Kidney capillary endothelial cell (primary cell): ENCODE measurements at regions not wholly inside any gene's neighbourhood (a gene's known extent, or its start where the extent isn't known, plus 50 kb on each side); places are given as distances from the start of the nearest gene placed in this dataset.
"Not testable (repeated sequence)": the region's sequence is repeated elsewhere in the genome, so short reads cannot be mapped to it uniquely, and the experiment has no call there.

Source experiments
- DNase-seq: peaks from one replicate; pipeline ENCODE4 v3.0.0-alpha.2; 2018; ENCODE audit warnings: low spot score

DNA sequence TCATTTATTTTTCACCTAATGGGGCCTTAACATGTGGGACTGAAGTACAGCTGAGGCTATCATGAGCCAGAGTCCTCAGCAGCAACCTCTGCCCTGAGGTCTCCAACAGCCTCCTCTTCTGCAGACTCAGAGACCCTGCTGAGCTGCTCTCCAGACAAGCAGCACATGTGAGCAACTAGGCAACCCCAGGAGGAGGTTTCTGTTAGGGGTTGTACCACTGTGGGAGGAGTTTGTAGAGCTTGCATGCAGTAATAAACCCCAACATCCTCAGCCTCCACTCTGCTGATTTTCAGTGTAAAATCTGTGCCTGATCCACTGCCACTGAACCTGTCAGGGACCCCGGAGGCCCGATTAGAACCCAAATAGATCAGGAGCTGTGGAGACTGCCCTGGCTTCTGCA lies 530.0 kb downstream of the RPIA start:
- DNase-seq: not testable (repeated sequence)

DNA sequence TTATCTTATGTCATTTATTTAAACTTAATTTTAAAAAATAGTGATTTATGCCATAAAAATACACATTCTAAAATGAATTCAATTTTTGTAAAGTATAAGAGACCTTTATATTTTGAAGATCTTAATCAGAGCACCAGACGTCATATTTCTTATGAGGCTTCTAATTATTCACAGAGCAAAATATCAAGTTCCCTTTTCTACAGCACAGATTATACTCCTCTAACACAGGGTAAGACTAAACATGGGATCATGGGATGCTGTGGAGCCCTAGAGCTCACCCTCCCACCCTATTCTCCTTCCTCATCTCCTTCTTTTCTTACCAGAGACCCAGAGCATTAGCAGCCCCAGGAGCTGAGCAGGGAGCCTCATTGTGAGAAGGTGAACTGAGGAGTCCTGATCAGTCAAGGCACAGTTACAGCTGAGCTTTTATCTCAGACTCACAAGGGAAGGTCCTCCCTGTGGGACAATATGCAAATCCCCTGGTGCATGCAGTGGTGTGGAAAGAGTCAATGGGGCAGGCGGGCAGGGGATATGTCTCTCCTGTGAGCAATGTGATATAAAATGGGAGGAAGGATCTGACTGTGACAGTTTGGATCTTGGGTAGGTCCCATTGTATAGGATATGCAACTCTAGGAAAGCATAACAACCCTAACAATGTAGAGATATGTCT lies 530.7 kb downstream of the RPIA start:
- DNase-seq: not testable (repeated sequence)

DNA sequence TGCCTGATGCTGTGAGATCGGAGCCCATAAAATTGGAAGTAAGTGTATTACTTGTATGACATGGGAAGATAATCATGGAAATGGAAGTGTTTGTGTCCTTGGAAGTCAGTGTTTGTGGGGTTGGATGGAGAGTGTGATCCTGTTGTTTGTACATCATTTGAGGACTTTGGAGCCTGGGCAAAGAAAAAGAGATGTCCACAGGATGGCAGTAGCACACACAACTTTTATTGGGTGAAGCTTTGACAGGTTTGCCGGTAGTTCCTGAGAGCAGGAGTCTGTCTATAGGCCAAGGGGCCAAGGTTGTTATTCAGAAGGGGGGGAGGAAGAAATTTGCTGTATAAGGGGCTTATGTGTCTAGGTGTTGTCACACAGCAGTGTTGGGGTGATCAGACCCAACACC lies 533.3 kb downstream of the RPIA start:
- DNase-seq: not testable (repeated sequence)

DNA sequence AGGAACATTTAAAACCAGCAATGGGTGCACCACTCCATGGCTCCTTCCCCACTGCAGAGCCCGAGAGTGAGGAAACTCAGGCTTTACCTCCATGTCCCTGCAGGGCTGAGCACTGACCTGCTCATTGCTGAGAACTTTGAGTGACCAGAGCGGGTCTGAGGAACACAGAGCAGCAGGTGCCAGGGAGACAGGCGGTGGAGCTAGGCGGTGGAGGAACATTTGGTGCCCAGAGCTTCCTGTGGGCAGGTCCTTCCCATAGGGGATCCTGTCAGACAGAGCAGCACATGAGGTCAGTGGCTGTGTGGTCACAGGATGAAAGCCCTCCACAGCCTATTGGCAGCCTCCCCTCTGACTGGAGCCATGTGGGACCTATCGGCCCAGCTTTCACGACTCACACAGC lies 538.5 kb downstream of the RPIA start:
- not testable (repeated sequence) for DNase-seq

DNA sequence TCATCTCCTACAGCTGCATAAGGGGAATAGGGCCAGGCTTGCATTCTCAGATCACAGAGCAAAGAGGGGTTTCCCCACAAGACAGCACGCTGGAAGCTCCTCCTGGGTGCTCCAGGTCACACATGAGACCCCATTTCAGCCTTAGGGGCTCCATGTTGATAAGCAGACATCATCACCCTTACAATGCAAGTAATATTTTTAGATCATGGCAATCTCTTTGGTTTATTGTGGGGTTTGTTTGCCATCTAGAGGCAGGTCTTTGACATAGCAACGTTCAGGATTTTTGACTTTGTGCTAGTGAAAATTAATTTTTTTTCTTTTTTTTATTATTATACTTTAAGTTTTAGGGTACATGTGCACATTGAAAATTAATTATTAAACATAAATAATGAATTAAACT lies 539.8 kb downstream of the RPIA start:
- DNase-seq: not testable (repeated sequence)

DNA sequence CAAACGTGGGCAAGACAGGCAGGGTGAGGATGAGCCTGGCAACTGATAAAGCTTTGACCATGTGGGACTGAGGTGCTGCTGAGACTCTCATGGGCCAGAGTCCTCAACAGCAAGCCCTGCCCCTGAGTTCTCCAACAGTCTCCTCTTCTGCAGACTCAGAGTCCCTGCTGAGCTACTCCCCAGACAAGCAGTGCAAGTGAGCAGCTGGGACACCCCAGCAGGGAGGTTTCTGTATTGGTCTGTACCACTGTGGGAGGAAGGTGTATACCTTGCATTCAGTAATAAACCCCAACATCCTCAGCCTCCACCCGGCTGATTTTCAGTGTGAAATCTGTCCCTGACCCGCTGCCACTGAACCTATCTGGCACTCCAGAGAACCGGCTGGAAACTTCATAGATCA lies 542.5 kb downstream of the RPIA start:
- DNase-seq: not testable (repeated sequence)

DNA sequence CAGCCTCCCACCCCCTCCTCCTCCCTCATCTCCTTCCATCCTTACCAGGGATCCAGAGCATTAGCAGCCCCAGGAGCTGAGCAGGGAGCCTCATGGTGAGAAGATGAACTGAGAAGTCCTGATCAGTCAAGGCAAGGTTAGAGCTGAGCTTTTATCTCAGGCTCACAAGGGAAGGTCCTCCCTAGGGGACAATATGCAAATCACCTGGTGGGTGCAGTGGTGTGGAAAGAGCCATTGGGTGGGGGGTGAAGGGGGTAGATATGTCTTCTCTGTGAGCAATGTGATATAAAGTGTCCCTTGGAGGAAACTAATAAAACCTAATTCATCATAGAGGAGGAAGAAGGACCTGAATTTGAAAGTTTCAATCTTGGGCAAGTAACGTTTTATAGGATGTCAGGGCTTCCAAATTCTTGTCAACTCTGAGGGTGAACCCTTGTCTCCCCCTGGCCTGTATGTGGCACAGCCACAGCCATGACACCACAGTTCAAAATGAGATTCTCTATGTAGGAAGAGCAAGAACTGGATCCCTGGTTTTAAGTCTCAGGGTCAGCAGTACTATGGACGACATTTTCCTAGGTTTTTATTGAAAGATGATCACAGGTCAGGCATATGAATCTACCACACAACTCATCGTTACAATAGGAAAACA lies 543.5 kb downstream of the RPIA start:
- DNase-seq: not testable (repeated sequence)

DNA sequence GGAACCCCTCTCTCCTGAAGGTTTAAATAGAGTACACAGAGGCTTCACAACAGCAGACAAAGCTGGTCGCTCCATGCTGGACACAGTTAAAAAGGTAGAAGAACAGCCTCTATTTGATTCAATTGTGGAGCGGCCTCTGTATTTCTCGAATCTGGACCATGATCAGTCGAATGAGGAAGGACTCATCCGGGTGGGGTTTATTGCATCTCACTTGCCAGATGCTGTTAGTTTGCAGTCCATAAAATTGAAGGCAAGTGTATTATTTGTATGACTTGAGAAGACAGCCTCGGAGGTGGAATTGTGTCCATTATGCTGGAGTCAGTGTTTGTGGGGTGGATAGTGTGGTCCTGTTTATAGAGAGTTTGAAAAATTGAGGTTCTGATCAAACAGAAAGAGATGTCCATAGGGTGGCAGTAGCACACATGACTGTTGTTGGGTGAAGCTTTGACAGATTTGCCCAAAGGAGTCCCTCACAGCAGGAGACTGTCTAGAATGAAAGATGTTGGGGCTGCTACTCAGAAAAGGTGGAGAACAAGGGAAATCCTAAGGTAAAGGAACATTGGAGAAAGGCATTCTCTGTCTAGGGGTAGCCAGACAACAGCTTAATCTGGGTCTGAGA lies 545.5 kb downstream of the RPIA start:
- DNase-seq: not testable (repeated sequence)

DNA sequence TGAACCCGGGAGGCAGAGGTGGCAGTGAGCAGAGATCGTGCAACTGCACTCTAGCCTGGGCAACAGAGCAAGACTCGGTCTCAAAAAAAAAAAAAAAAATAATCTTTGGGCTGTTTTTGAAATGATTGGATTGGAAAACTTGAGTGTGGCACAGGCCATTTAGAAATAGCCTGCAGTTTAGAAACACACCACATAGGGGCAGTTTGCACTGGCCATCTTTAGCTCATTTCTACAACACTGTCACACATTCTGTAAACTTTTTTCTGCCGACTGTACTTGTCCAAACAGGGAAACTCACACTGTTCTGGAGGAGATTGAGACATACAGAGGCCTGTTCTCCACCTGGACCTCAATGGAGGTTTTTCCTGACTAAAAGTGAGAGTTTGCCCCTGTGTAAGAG lies 546.3 kb downstream of the RPIA start:
- not testable (repeated sequence) for DNase-seq

DNA sequence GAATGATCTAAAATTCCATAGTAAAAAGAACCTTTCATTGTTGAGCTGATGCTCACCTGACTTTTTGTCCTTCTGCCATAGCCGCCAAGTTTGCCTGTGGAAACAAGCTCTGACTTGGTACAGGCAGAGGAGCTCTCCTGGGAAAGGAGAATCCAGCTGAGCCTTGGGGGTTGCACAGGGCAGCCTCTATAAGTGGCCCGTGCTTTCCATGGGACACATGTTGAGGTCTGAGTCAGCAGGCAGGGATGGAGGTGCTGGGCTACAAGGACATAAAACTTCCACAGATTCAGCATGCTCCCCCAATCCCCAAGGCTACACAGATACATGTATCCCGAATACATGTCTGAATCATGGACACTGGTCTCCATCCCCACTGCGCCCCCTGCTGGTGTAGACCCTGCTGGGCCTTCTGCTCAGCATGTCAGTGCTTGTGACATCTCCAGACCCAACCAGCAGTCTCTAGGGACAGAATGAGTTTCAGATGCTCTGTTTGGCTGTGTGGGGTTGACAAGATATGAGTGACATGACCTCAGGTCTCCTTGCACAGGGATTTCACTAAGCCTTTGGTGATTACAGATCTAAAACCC lies 551.7 kb downstream of the RPIA start:
- not testable (repeated sequence) for DNase-seq

DNA sequence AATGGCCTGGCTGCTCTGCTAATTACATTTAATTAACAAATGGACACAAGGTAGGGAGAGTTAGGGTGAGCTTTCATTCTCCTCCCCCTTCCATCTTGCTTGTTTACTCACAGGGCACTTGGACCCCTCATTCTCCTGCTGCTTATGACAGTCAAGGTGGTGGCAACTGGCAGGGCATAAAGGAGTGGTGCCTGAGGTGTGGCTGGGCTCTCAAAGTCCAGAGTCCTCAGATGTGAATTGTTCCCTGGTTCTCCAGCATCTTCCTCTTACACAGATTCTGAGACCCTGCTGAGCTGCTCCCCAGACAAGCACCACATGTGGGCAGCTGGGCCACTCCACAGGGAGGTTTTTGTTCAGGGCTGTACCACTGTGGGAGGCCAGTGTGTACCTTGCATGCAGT lies 552.9 kb downstream of the RPIA start:
- not testable (repeated sequence) for DNase-seq

DNA sequence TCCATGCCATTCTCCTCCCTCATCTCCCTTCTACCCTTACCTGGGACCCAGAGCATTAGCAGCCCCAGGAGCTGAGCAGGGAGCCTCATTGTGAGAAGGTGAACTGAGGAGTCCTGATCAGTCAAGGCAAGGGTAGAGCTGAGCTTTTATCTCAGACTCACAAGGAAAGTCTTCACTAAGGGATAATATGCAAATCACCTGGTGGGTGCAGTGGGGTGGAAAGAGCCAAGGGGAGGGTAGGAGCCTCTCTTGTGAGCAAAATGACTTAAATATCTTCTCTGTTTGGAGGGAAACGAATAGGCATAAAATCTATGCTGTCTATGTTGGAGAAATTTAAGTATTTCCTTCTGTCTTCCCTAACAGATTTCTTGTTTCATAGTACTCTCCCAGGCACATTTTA lies 554.0 kb downstream of the RPIA start:
- not testable (repeated sequence) for DNase-seq

DNA sequence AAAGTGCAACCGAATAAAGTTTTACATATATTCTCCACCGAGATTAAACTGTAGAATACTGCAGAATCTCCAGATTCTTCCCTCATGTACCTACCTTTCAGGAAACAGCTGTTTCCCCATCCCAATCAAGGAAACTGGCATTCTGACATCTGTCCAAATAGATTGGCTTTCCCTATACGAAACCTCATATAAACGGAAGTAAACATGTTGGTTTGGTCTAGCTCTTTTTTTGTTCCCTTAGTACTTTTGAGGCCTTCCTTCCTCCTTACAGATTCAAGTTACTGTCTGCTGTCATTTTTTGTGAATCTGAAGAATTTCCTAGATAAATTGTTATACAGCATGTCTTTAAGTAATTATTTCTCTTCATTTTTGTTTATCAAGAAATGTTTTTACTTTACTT lies 554.6 kb downstream of the RPIA start:
- peak; percentile 64 for DNase-seq

DNA sequence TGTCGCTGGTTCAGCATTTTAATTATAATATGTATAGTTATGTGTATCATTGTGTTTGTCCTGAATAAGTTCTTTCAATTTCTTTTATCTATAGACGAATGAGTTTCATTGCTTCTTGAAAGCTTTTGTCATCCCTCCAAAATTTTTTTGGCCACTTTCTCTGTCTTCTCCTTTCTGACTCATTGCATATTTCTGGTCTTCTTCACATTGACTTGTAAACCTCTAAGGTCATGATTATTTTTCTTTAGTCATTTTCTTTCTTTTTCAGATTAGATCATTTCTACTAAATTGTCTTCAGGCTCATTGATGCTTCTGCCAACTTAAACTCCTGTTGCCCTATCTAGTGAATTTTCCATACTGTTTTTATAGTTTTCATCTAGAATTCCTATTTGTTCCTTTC lies 555.1 kb downstream of the RPIA start:
- DNase-seq: not testable (repeated sequence)

DNA sequence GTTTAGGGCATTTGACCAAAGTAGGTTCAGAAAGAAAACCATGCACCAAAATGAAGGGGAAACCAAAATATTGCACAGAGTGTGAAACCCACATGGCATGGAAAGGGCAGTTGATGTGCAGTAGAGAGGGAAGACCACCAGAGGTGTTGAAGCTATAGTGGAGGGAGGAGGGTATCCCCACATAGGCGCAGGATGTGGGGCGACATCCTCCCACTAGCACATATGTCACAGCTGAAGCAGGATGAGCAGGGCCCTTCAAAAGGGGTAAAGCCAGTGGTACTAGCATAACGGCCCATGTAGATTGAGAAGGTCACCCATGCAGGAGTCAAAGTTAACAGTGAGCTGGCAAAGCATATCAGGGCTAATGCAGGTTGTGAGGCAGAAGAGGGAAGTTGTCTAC lies 563.5 kb downstream of the RPIA start:
- DNase-seq: not testable (repeated sequence)

DNA sequence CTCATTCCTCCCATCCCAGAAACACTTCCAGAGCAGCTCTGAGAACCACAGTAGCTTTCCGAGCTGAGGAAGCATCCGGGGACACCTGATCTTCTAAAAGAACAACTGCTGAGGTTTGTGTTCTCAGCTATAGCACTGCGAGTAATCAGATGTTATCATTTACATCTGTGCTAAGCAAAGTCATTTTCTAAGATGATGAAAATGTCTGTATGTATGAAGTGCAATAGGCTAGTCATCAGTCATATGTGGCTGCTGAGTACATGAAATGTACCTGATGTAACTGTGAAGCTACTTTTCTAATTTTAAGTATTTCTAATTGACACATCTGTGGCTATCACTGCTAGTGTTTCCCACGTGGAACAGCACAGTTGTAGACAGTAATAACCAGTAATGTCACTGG lies 582.0 kb downstream of the RPIA start:
- not testable (repeated sequence) for DNase-seq

DNA sequence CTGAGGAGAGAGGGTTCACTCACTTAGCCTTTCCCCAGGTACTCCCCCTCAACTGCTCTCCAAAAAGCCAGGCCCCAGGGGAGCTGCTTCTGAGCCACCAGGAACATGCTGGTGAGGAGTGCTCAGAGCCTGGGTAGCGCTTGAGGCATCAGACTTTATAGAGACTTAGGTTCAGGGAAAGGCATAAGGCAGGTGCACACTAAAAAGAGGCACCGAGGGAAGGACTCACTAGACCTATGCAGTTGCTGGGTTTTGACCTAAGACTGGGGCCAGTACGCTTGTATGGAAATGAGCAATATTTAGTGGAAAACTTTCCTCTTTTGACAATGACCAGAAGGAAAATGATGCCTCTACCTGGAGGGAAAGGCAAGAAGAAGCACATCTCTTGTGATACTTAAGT lies 589.1 kb downstream of the RPIA start:
- DNase-seq: not testable (repeated sequence)

DNA sequence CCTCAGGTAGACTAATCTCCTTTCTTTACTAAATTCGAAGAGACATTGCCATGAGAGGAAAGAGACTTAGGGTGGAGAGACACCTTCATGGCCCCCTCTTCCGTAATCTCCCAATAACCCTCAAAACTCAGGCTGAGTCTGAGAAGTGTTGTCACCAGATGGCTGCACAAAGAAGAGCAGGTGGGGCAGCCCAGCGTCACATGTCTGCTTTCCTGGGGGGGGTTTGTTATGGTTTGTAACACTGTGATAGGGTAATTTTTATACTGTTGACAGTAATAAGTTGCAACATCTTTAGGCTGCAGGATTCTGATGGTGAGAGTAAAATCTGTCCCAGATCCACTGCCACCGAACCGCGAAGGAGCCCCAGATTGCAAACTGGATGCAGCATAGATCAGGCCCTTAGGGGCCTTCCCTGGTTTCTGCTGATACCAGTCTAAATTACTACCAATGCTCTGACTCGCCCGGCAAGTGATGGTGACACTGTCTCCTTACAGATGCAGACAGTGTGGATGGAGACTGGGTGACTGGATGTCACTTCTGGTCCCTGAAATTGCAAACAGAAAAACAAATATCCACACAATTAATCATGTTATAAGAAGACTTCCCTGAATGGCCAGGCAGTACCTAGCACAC lies 595.1 kb downstream of the RPIA start:
- DNase-seq: not testable (repeated sequence)

DNA sequence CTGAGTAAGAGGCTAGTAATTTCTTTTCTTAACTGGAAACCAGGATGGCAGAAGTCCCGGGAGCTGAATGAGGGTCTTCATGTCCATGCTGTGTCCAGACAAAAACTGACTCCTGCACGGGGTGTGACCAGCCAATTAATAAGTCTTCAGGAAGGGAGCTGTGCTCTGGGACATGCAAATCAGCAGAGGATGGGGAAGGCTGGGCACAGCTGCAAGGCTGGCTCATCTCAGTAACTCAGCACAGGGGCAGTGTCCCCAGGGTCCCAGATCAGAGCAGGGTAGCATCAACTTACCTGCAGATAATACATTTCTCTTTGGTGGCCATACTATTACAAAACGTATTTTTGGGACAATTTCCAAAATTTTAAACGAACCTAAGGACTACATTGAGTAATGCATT lies 595.6 kb downstream of the RPIA start:
- not testable (repeated sequence) for DNase-seq

DNA sequence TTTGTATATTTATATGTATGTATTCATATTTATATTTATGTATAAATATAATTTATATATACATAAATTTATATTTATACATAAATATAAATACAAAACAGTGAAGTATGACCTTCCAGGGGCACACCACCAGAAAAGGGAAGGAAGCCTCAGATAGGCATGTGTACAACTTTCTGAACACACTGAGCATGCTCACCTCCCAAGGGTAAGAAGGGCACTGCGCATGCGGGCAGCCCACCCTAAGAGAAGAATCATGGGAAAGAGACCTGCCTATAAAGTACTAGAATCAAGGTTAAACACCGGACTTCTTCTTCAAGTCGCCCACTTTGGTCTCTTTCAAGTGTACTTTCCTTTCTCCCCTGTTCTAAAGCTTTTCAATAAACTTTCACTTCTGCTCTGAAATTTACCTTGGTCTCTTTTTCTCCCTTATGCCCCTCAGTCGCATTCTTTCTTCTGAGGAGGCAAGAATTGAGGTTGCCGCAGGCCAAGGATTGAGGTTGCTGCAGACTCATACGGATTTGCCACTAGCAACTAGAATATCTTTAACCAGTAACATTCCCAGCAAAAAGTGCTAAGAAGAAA lies 600.3 kb downstream of the RPIA start:
- not testable (repeated sequence) for DNase-seq

DNA sequence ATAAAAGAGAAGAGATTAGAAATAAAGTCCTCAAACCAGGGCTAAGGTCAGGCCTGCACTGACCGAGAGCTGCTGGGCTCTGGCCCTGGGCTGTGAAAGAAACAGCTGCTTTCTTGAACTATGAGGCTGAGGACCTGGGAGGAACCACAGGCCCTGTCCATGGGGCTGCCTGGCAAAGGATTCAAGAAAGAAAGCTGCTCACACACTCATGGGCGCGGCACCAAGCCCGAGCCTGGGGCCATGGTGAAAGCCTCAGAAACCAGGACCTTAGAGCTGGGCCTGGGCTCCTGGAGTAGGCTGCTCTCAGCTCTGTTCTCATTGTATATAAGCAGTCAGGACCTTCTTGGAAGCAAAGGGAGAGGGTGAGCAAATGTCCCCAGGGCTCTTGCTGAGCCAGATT lies 601.9 kb downstream of the RPIA start:
- not testable (repeated sequence) for DNase-seq

DNA sequence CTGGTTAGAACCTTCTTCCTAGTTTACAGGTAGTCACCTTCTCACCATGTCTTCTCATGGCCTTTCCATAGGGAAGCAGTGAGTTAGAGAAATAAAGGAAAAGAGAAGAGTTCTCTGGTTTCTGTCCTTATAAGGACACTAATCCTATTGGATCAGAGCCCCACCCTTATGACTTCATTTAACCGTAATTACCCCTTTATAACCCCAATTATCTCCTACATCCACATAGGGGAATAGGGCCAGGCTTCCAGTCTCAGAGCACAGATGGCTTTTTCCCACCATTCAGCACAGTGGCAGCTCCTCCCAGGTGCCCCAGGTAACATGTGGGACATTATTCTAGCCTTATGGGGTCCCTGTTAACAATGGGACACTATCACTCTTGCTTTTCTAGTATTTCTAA lies 602.9 kb downstream of the RPIA start:
- not testable (repeated sequence) for DNase-seq
